Mesendoderm (in vitro differentiated cells): ENCODE measurements at regions not wholly inside any gene's neighbourhood (a gene's known extent, or its start where the extent isn't known, plus 50 kb on each side); places are given as distances from the start of the nearest gene placed in this dataset.
A peak's percentile ranks its signal among the peaks of the same experiment; 100 is the strongest.

ENCODE experiments used
- DNase-seq: peaks from one replicate; pipeline ENCODE4 v3.0.0; 2013
- H2AK5ac ChIP-seq: 2 replicates; pipeline ENCODE4 v1.6.1; 2013; ENCODE audit warnings: low read length, inconsistent platforms
- H2BK120ac ChIP-seq: 2 replicates; pipeline ENCODE4 v1.6.1; 2013; ENCODE audit warnings: low read depth, mild to moderate bottlenecking, low read length, moderate library complexity, mixed read lengths
- H2BK15ac ChIP-seq: replicated peaks from 2 replicates; pipeline ENCODE4 v1.6.1; 2013; ENCODE audit warnings: low read depth, mild to moderate bottlenecking, moderate library complexity
- H2BK5ac ChIP-seq: 2 replicates; pipeline ENCODE4 v1.6.1; 2013; ENCODE audit warnings: low read length, inconsistent platforms
- H3K18ac ChIP-seq: 2 replicates; pipeline ENCODE4 v1.6.1; 2013; ENCODE audit warnings: mild to moderate bottlenecking, low read length, mixed read lengths
- H3K23ac ChIP-seq: one replicate; pipeline ENCODE4 v1.6.1; 2013; ENCODE audit warnings: low read length
- H3K27ac ChIP-seq: 2 replicates; pipeline ENCODE4 v1.5.1; 2013; ENCODE audit warnings: low read depth, mild to moderate bottlenecking, inconsistent platforms, low read length, moderate library complexity
- H3K27me3 ChIP-seq: 2 replicates; pipeline ENCODE4 v1.6.1; 2013; ENCODE audit warnings: low read length, control low read depth, mild to moderate bottlenecking, inconsistent platforms; ENCODE audit not compliant: insufficient read depth, poor library complexity
- H3K36me3 ChIP-seq: 2 replicates; pipeline ENCODE4 v1.6.1; 2013; ENCODE audit warnings: low read length, inconsistent platforms; ENCODE audit not compliant: control insufficient read depth, insufficient read depth
- H3K4ac ChIP-seq: one replicate; pipeline ENCODE4 v1.6.1; 2013; ENCODE audit warnings: low read depth, mild to moderate bottlenecking, low read length, moderate library complexity
- H3K4me1 ChIP-seq: 2 replicates; pipeline ENCODE4 v1.6.1; 2013; ENCODE audit warnings: low read depth, low read length, inconsistent platforms; ENCODE audit not compliant: control insufficient read depth
- H3K4me2 ChIP-seq: 2 replicates; pipeline ENCODE4 v1.6.1; 2013; ENCODE audit warnings: low read length
- H3K4me3 ChIP-seq: 2 replicates; pipeline ENCODE4 v1.5.1; 2013; ENCODE audit warnings: mild to moderate bottlenecking, low read length
- H3K56ac ChIP-seq: one replicate; pipeline ENCODE4 v1.6.1; 2013; ENCODE audit warnings: low read length
- H3K79me1 ChIP-seq: 2 replicates; pipeline ENCODE4 v1.6.1; 2013; ENCODE audit warnings: low read length, inconsistent platforms
- H3K79me2 ChIP-seq: 2 replicates; pipeline ENCODE4 v1.6.1; 2013; ENCODE audit warnings: mild to moderate bottlenecking, low read length; ENCODE audit not compliant: control insufficient read depth, insufficient read depth
- H3K9ac ChIP-seq: 2 replicates; pipeline ENCODE4 v1.6.1; 2013; ENCODE audit warnings: low read length, inconsistent platforms
- H4K5ac ChIP-seq: one replicate; pipeline ENCODE4 v1.6.1; 2013; ENCODE audit warnings: low read length
- H4K8ac ChIP-seq: one replicate; pipeline ENCODE4 v1.6.1; 2013; ENCODE audit warnings: low read depth, mild to moderate bottlenecking, control low read depth, low read length, moderate library complexity
- WGBS: extraction: QIAGEN DNeasy Blood & Tissue Kit; methylation state at CpG from one replicate; pipeline ENCODE4 v1.1.7; 2013; ENCODE audit warnings: low lambda C conversion rate, missing lambda C conversion rate; ENCODE audit not compliant: insufficient coverage; ENCODE audit errors: extremely low coverage; 5-methylcytosine and 5-hydroxymethylcytosine counted together

- Histone ChIP-seq H3K27ac (no peak overlapping the region), H3K56ac (no peak overlapping the region), H2BK15ac (no peak overlapping the region), H4K5ac (no peak overlapping the region), H2BK120ac (no peak overlapping the region), H3K9ac (no peak overlapping the region), H4K8ac (no peak overlapping the region), H3K18ac (no peak overlapping the region), H3K23ac (no peak overlapping the region), H3K4ac (no peak overlapping the region), H3K79me2 (no peaks in the 10 kb centered on the region), H3K36me3 (no peaks in the 10 kb centered on the region), H3K4me2 (no peak overlapping the region), H3K4me3 (no peak overlapping the region), H3K4me1 (no peaks in the 10 kb centered on the region), H2BK5ac (no peak overlapping the region), H2AK5ac (no peak overlapping the region), H3K79me1 (no peaks in the 10 kb centered on the region), H3K27me3 (no peaks in the 10 kb centered on the region)
- DNase-seq: no peak
- no CpG with 5 or more reads among the region's 6 CpGs for WGBS
Measured at GRCh38 chr16:8380311-8380710, 210.0 kb downstream of the TMEM114 start.

GRCh38 chr16:8377864-8378263 lies 212.4 kb downstream of the TMEM114 start:
- WGBS: no CpG with 5 or more reads among the region's 3 CpGs
- no peak for DNase-seq
- Histone ChIP-seq H3K4me1 (no peaks in the 10 kb centered on the region), H2BK15ac (no peak overlapping the region), H3K4me3 (no peak overlapping the region), H3K23ac (no peak overlapping the region), H3K4me2 (no peak overlapping the region), H3K27me3 (no peaks in the 10 kb centered on the region), H3K36me3 (no peaks in the 10 kb centered on the region), H3K9ac (no peak overlapping the region), H2BK120ac (no peak overlapping the region), H3K27ac (no peak overlapping the region), H3K79me2 (no peaks in the 10 kb centered on the region), H2BK5ac (no peak overlapping the region), H3K4ac (no peak overlapping the region), H3K79me1 (no peaks in the 10 kb centered on the region), H3K18ac (no peak overlapping the region), H4K8ac (no peak overlapping the region), H3K56ac (no peak overlapping the region), H4K5ac (no peak overlapping the region), H2AK5ac (no peak overlapping the region)

GRCh38 chr16:8376858-8377257 lies 213.5 kb downstream of the TMEM114 start:
- no peak overlapping the region for H3K18ac ChIP-seq
- H3K27me3 ChIP-seq: no peaks in the 10 kb centered on the region
- no peak overlapping the region for H3K56ac ChIP-seq
- no peak overlapping the region for H3K23ac ChIP-seq
- no peak overlapping the region for H2BK15ac ChIP-seq
- H3K79me1 ChIP-seq: no peaks in the 10 kb centered on the region
- H3K4me3 ChIP-seq: no peak overlapping the region
- no peak overlapping the region for H2AK5ac ChIP-seq
- no peak overlapping the region for H4K5ac ChIP-seq
- no peaks in the 10 kb centered on the region for H3K4me1 ChIP-seq
- H3K79me2 ChIP-seq: no peaks in the 10 kb centered on the region
- H3K4ac ChIP-seq: no peak overlapping the region
- H4K8ac ChIP-seq: no peak overlapping the region
- H3K27ac ChIP-seq: no peak overlapping the region
- no peak overlapping the region for H2BK120ac ChIP-seq
- H3K9ac ChIP-seq: no peak overlapping the region
- H3K36me3 ChIP-seq: no peaks in the 10 kb centered on the region
- no peak overlapping the region for H2BK5ac ChIP-seq
- no peak for DNase-seq
- H3K4me2 ChIP-seq: no peak overlapping the region

- no peaks in the 10 kb centered on the region for H3K27me3 ChIP-seq
- H3K4me3 ChIP-seq: no peak overlapping the region
- no peak overlapping the region for H3K18ac ChIP-seq
- no peak overlapping the region for H2BK5ac ChIP-seq
- no peaks in the 10 kb centered on the region for H3K79me2 ChIP-seq
- no peaks in the 10 kb centered on the region for H3K4me1 ChIP-seq
- no peak overlapping the region for H3K27ac ChIP-seq
- no peaks in the 10 kb centered on the region for H3K36me3 ChIP-seq
- H2AK5ac ChIP-seq: no peak overlapping the region
- no peak overlapping the region for H2BK15ac ChIP-seq
- H3K4ac ChIP-seq: no peak overlapping the region
- H3K56ac ChIP-seq: no peak overlapping the region
- H4K8ac ChIP-seq: no peak overlapping the region
- DNase-seq: no peak
- no peak overlapping the region for H4K5ac ChIP-seq
- no peak overlapping the region for H3K9ac ChIP-seq
- H2BK120ac ChIP-seq: no peak overlapping the region
- H3K23ac ChIP-seq: no peak overlapping the region
- no CpG with 5 or more reads among the region's 2 CpGs for WGBS
- no peak overlapping the region for H3K4me2 ChIP-seq
- H3K79me1 ChIP-seq: no peaks in the 10 kb centered on the region
Measured at GRCh38 chr16:8376430-8376829, 213.9 kb downstream of the TMEM114 start.

- Histone ChIP-seq H2BK5ac (no peak overlapping the region), H3K79me2 (no peaks in the 10 kb centered on the region), H3K27ac (no peak overlapping the region), H3K23ac (no peak overlapping the region), H3K4me2 (no peak overlapping the region), H3K79me1 (no peaks in the 10 kb centered on the region), H3K27me3 (no peaks in the 10 kb centered on the region), H3K56ac (no peak overlapping the region), H3K36me3 (no peaks in the 10 kb centered on the region), H2BK120ac (no peak overlapping the region), H4K8ac (no peak overlapping the region), H3K9ac (no peak overlapping the region), H3K4ac (no peak overlapping the region), H3K4me1 (no peaks in the 10 kb centered on the region), H2BK15ac (no peak overlapping the region), H2AK5ac (no peak overlapping the region), H3K4me3 (no peak overlapping the region), H3K18ac (no peak overlapping the region), H4K5ac (no peak overlapping the region)
- DNase-seq: no peak
- WGBS: no CpG with 5 or more reads among the region's 1 CpG
Measured at GRCh38 chr16:8375232-8375587, 215.1 kb downstream of the TMEM114 start.

- peak; percentile 30 for DNase-seq
- H4K5ac ChIP-seq: no peak overlapping the region
- H2AK5ac ChIP-seq: no peak overlapping the region
- H3K18ac ChIP-seq: no peak overlapping the region
- H3K36me3 ChIP-seq: no peaks in the 10 kb centered on the region
- H3K27ac ChIP-seq: no peak overlapping the region
- H3K79me1 ChIP-seq: no peaks in the 10 kb centered on the region
- H2BK5ac ChIP-seq: no peak overlapping the region
- H2BK120ac ChIP-seq: no peak overlapping the region
- H3K23ac ChIP-seq: no peak overlapping the region
- H3K9ac ChIP-seq: no peak overlapping the region
- no peaks in the 10 kb centered on the region for H3K79me2 ChIP-seq
- no peak overlapping the region for H3K4me3 ChIP-seq
- no peak overlapping the region for H4K8ac ChIP-seq
- H3K4me2 ChIP-seq: no peak overlapping the region
- H3K4ac ChIP-seq: no peak overlapping the region
- no CpG with 5 or more reads among the region's 8 CpGs for WGBS
- no peaks in the 10 kb centered on the region for H3K27me3 ChIP-seq
- no peak overlapping the region for H3K56ac ChIP-seq
- no peaks in the 10 kb centered on the region for H3K4me1 ChIP-seq
- H2BK15ac ChIP-seq: no peak overlapping the region
Measured at GRCh38 chr16:8374586-8375231, 215.6 kb downstream of the TMEM114 start.
